GM13976 (cell line): ENCODE measurements at regions not wholly inside any gene's neighbourhood (a gene's known extent, or its start where the extent isn't known, plus 50 kb on each side); places are given as distances from the start of the nearest gene placed in this dataset.

Experiments
- DNase-seq: peaks from one replicate; pipeline ENCODE4 v3.0.0; 2012; ENCODE audit warnings: low spot score
- CTCF ChIP-seq: IDR thresholded peaks from 2 replicates; pipeline ENCODE4 v1.5.1; 2012; ENCODE audit warnings: borderline replicate concordance, mild to moderate bottlenecking; ENCODE audit not compliant: insufficient read depth; ENCODE audit errors: extremely low read depth, missing control alignments, control extremely low read depth
- in situ Hi-C: fragments of 300-500 bp; cut with MboI; formaldehyde crosslinking; loops from one replicate; pipeline ENCODE4 v1.12.0; 2022; ENCODE audit warnings: low sequenced_read_pairs, mixed read lengths, inconsistent platforms; ENCODE audit not compliant: unreplicated experiment

GRCh38 chr1:67537667-67538018, 107.4 kb upstream of the SERBP1 start:
- TF ChIP-seq CTCF = no peak
- in situ Hi-C loops = no loop called here
- DNase-seq = no peak

GRCh38 chr1:67540025-67540732, 110.0 kb upstream of the SERBP1 start:
- in situ Hi-C loops = no loop called here
- TF ChIP-seq CTCF = no peak
- no peak for DNase-seq

- in situ Hi-C loops = no loop called here
- DNase-seq = no peak
- TF ChIP-seq CTCF = no peak
Observed at GRCh38 chr1:67540733-67541125, 110.5 kb upstream of the SERBP1 start.

GRCh38 chr1:67542747-67543146, 112.5 kb upstream of the SERBP1 start:
- no peak for DNase-seq
- in situ Hi-C loops = no loop called here

GRCh38 chr1:67544921-67545320, 114.7 kb upstream of the SERBP1 start:
- in situ Hi-C loops = no loop called here
- no peak for TF ChIP-seq CTCF
- no peak for DNase-seq

More at GRCh38 chr1:67542747-67543146, 112.5 kb upstream of the SERBP1 start:
- no peak for TF ChIP-seq CTCF

- TF ChIP-seq CTCF = no peak
- DNase-seq = no peak
- in situ Hi-C loops = no loop called here
Observed at GRCh38 chr1:67545364-67545763, 115.2 kb upstream of the SERBP1 start.
